ENCODE measurements at regions not wholly inside any gene's neighbourhood (a gene's known extent, or its start where the extent isn't known, plus 50 kb on each side); places are given as distances from the start of the nearest gene placed in this dataset.

- TF ChIP-seq CTCF (IDR thresholded peaks at IDR 0.05; ENCODE audit: low read depth, low read length): no peak
- Histone ChIP-seq H3K36me3 (no peaks in the 10 kb centered on the region), H3K9me3 (ENCODE audit: severe bottlenecking) (no peaks in the 10 kb centered on the region), H3K27ac (no peak overlapping the region), H3K27me3 (ENCODE audit: insufficient read depth, low read depth, severe bottlenecking) (peaks cover 32% of the 10 kb centered on the region), H3K4me3 (ENCODE audit: low read depth, low read length) (no peak overlapping the region)
- DNase-seq: no peak
Observed at GRCh38 chr5:174306345-174307030, 261.0 kb downstream of the NSG2 start.

- DNase-seq: no peak
- no peaks in the 10 kb centered on the region for H3K36me3 ChIP-seq
- TF ChIP-seq CTCF (IDR thresholded peaks at IDR 0.05; ENCODE audit: low read depth, low read length): no peak
- peaks cover 1% of the 10 kb centered on the region for H3K9me3 ChIP-seq (ENCODE audit: severe bottlenecking)
- H3K27ac ChIP-seq: no peak overlapping the region
- no peak overlapping the region for H3K4me3 ChIP-seq (ENCODE audit: low read depth, low read length)
- peaks cover 36% of the 10 kb centered on the region for H3K27me3 ChIP-seq (ENCODE audit: insufficient read depth, low read depth, severe bottlenecking)
Observed at GRCh38 chr5:174307031-174307408, 261.5 kb downstream of the NSG2 start.

- Histone ChIP-seq H3K9me3 (ENCODE audit: severe bottlenecking) (peaks cover 3% of the 10 kb centered on the region), H3K27ac (no peak overlapping the region), H3K4me3 (ENCODE audit: low read depth, low read length) (no peak overlapping the region), H3K27me3 (ENCODE audit: insufficient read depth, low read depth, severe bottlenecking) (peaks cover 43% of the 10 kb centered on the region), H3K36me3 (no peaks in the 10 kb centered on the region)
- TF ChIP-seq CTCF (IDR thresholded peaks at IDR 0.05; ENCODE audit: low read depth, low read length): no peak
- no peak for DNase-seq
Observed at GRCh38 chr5:174307656-174308271, 262.3 kb downstream of the NSG2 start.

- H3K36me3 ChIP-seq: no peaks in the 10 kb centered on the region
- no peak for TF ChIP-seq CTCF (IDR thresholded peaks at IDR 0.05; ENCODE audit: low read depth, low read length)
- peaks cover 49% of the 10 kb centered on the region for H3K27me3 ChIP-seq (ENCODE audit: insufficient read depth, low read depth, severe bottlenecking)
- no peak overlapping the region for H3K4me3 ChIP-seq (ENCODE audit: low read depth, low read length)
- H3K27ac ChIP-seq: no peak overlapping the region
- DNase-seq: no peak
- peaks cover 3% of the 10 kb centered on the region for H3K9me3 ChIP-seq (ENCODE audit: severe bottlenecking)
Observed at GRCh38 chr5:174309131-174309795, 263.8 kb downstream of the NSG2 start.

- Histone ChIP-seq H3K9me3 (ENCODE audit: severe bottlenecking) (peaks cover 3% of the 10 kb centered on the region), H3K4me3 (ENCODE audit: low read depth, low read length) (no peak overlapping the region), H3K27me3 (ENCODE audit: insufficient read depth, low read depth, severe bottlenecking) (peaks cover 54% of the 10 kb centered on the region), H3K27ac (no peak overlapping the region), H3K36me3 (no peaks in the 10 kb centered on the region)
- DNase-seq: no peak
- TF ChIP-seq CTCF (IDR thresholded peaks at IDR 0.05; ENCODE audit: low read depth, low read length): no peak
Observed at GRCh38 chr5:174310243-174310642, 264.7 kb downstream of the NSG2 start.
